ENCODE measurements at regions not wholly inside any gene's neighbourhood (a gene's known extent, or its start where the extent isn't known, plus 50 kb on each side); places are given as distances from the start of the nearest gene placed in this dataset.

DNA sequence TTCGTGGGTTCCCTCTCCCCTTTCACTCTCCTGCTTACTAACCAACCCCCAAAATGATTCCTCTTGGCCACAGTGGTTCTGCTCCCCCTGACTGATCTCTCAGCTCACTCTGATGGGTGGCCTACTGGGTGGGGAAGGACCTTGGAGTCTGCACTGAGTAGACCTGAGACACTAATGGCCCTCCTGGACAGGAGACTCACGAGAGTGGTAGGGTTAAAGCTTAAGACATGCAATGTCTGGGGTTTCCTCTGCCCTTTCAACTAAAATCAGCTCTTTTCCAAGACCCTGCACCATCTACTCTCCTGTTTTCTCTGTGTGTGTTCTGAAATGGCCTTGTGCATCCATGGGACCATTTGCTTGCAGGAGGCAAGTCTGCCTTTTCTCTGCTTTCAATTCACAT, 631.4 kb downstream of the ACTR3B start:
- TF ChIP-seq MXI1 (conservative IDR thresholded peaks at IDR 0.05; ENCODE audit: poor library complexity, severe bottlenecking) (no peak), POLR2AphosphoS5 (IDR thresholded peaks at IDR 0.05) (no peak), CTCF (IDR thresholded peaks at IDR 0.05; ENCODE audit: poor library complexity, severe bottlenecking) (no peak), TAF1 (IDR thresholded peaks at IDR 0.05; ENCODE audit: low read depth) (no peak)
